Stromal cell of bone marrow (primary cell): ENCODE measurements at regions not wholly inside any gene's neighbourhood (a gene's known extent, or its start where the extent isn't known, plus 50 kb on each side); places are given as distances from the start of the nearest gene placed in this dataset.
"Not testable (repeated sequence)": the region's sequence is repeated elsewhere in the genome, so short reads cannot be mapped to it uniquely, and the experiment has no call there.

Source experiments
- DNase-seq: peaks from one replicate; pipeline ENCODE4 v3.0.0-alpha.2; 2012; ENCODE audit warnings: low read depth

GRCh38 chr7:25454020-25454419 is 225.7 kb upstream of the NPVF start:
- no peak for DNase-seq

- DNase-seq: peak; percentile 58
Measured at GRCh38 chr7:25454562-25455041, 226.3 kb upstream of the NPVF start.

GRCh38 chr7:25455683-25456251 is 227.5 kb upstream of the NPVF start:
- DNase-seq: no peak

- no peak for DNase-seq
Measured at GRCh38 chr7:25456467-25457171, 228.3 kb upstream of the NPVF start.

- DNase-seq: no peak
Measured at GRCh38 chr7:25459057-25459456, 230.8 kb upstream of the NPVF start.

GRCh38 chr7:25460433-25460832 is 232.1 kb upstream of the NPVF start:
- DNase-seq: no peak

- no peak for DNase-seq
Measured at GRCh38 chr7:25469669-25470068, 241.4 kb upstream of the NPVF start.

- DNase-seq: no peak
Measured at GRCh38 chr7:25476863-25477499, 248.7 kb upstream of the NPVF start.

GRCh38 chr7:25478221-25478620 is 249.9 kb upstream of the NPVF start:
- not testable (repeated sequence) for DNase-seq

- DNase-seq: no peak
Measured at GRCh38 chr7:25478925-25479324, 250.6 kb upstream of the NPVF start.

GRCh38 chr7:25481891-25482290 is 253.6 kb upstream of the NPVF start:
- peak; percentile 35 for DNase-seq

GRCh38 chr7:25482631-25483030 is 254.3 kb upstream of the NPVF start:
- no peak for DNase-seq

GRCh38 chr7:25485026-25485425 is 256.7 kb upstream of the NPVF start:
- DNase-seq: no peak

GRCh38 chr7:25486656-25487055 is 258.4 kb upstream of the NPVF start:
- DNase-seq: no peak

GRCh38 chr7:25493805-25494366 is 265.6 kb upstream of the NPVF start:
- no peak for DNase-seq

- no peak for DNase-seq
Measured at GRCh38 chr7:25494896-25495295, 266.6 kb upstream of the NPVF start.

GRCh38 chr7:25495342-25496250 is 267.3 kb upstream of the NPVF start:
- peak; percentile 27 for DNase-seq

GRCh38 chr7:25496476-25497368 is 268.4 kb upstream of the NPVF start:
- DNase-seq: no peak

GRCh38 chr7:25500393-25500921 is 272.2 kb upstream of the NPVF start:
- DNase-seq: no peak

GRCh38 chr7:25503306-25503705 is 275.0 kb upstream of the NPVF start:
- DNase-seq: no peak
